A673 (cell line): ENCODE measurements at regions not wholly inside any gene's neighbourhood (a gene's known extent, or its start where the extent isn't known, plus 50 kb on each side); places are given as distances from the start of the nearest gene placed in this dataset.

Experiments used
- BruUV-seq: library from RNA; stranded (reverse); fragments of 400-500 nt; replicated peaks from 2 replicates; lab custom pipeline; 2021; lab: Mats Ljungman, UMichigan
- CTCF ChIA-PET: fragments of 300-600 bp; sonication (Branson Sonifier 250); formaldehyde crosslinking; loops from one replicate; lab custom pipeline; 2022; ENCODE audit warnings: antibody characterized with exemption; lab: Charles Lee
- POLR2A ChIA-PET: fragments of 300-600 bp; sonication (Branson Sonifier 250); formaldehyde crosslinking; loops from one replicate; lab custom pipeline; 2022; ENCODE audit warnings: antibody characterized with exemption; ENCODE audit not compliant: low non-redundant PET; lab: Charles Lee
- DNase-seq: peaks from one replicate; pipeline ENCODE4 v3.0.0-alpha.2; 2015; ENCODE audit warnings: low spot score
- H3K27ac ChIP-seq: fragments of 200-600 bp; sonication (generic); 2 replicates; pipeline ENCODE4 v1.5.1; 2016; ENCODE audit warnings: mixed run types, low read depth, mild to moderate bottlenecking, mixed read lengths, antibody characterized with exemption, low read length; ENCODE audit not compliant: poor library complexity, severe bottlenecking
- H3K27me3 ChIP-seq: fragments of 200-600 bp; sonication (generic); replicated peaks from 2 replicates; pipeline ENCODE4 v1.6.1; 2017; ENCODE audit warnings: mixed run types, low read depth, mild to moderate bottlenecking, mixed read lengths, antibody characterized with exemption, low read length; ENCODE audit not compliant: insufficient read depth, poor library complexity
- H3K36me3 ChIP-seq: fragments of 200-600 bp; sonication (generic); 2 replicates; pipeline ENCODE4 v1.6.1; 2016; ENCODE audit warnings: mixed run types, mild to moderate bottlenecking, mixed read lengths, antibody characterized with exemption, low read length; ENCODE audit not compliant: insufficient read depth, poor library complexity, severe bottlenecking
- H3K4me1 ChIP-seq: fragments of 200-600 bp; sonication (generic); 2 replicates; pipeline ENCODE4 v1.6.1; 2017; ENCODE audit warnings: mixed run types, mild to moderate bottlenecking, mixed read lengths, antibody characterized with exemption, low read length; ENCODE audit not compliant: insufficient read depth, poor library complexity, severe bottlenecking
- H3K4me3 ChIP-seq: fragments of 200-600 bp; sonication (generic); 2 replicates; pipeline ENCODE4 v1.5.1; 2016; ENCODE audit warnings: low read depth, mixed run types, mild to moderate bottlenecking, mixed read lengths, low read length; ENCODE audit not compliant: poor library complexity, severe bottlenecking
- H3K9me3 ChIP-seq: fragments of 200-600 bp; sonication (generic); 2 replicates; pipeline ENCODE4 v1.6.1; 2016; ENCODE audit warnings: mixed run types, low read depth, mild to moderate bottlenecking, mixed read lengths, antibody characterized with exemption, low read length; ENCODE audit not compliant: poor library complexity, severe bottlenecking
- EZH2 ChIP-seq: fragments of 200-600 bp; sonication (generic); IDR thresholded peaks from 2 replicates; pipeline ENCODE4 v1.6.1; 2017; ENCODE audit warnings: borderline replicate concordance, low read depth, mild to moderate bottlenecking, mixed read lengths, antibody characterized with exemption, low read length; ENCODE audit not compliant: poor library complexity, severe bottlenecking
- intact Hi-C: fragments of 100-400 bp; cut with micrococcal nuclease; formaldehyde crosslinking; loops from one replicate; pipeline ENCODE4 v1.10.0; 2022; ENCODE audit not compliant: unreplicated experiment
- TF ChIP-seq, protein P1 (sequence below): fragments of 300-800, 200-600 bp; sonication (generic); conservative IDR thresholded peaks from 2 replicates; pipeline ENCODE4 v1.5.1; 2017; ENCODE audit warnings: low read depth, mild to moderate bottlenecking, antibody characterized with exemption, low read length, moderate library complexity, mixed read lengths

DNA sequence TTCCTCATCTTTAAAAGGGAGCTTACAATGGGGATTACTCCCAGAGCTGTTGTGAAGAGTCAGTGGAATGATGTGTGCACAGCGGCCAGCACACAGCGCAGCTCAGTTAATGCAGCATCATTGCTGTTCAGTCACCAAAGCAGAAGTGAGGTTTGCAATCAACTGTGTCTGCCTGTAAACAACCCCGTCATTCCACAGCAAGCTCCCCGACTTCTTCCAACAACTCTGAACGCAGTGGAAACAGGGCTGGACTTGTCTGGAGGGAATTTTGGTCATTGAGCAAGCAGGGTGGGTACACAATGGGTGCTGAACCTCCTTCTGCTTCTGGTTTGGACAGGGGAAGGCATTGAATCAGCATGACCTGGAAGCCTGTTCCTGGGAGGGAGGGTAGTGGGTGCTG lies 347.4 kb downstream of the PTPRU start:
- intact Hi-C loops: no loop called here

DNA sequence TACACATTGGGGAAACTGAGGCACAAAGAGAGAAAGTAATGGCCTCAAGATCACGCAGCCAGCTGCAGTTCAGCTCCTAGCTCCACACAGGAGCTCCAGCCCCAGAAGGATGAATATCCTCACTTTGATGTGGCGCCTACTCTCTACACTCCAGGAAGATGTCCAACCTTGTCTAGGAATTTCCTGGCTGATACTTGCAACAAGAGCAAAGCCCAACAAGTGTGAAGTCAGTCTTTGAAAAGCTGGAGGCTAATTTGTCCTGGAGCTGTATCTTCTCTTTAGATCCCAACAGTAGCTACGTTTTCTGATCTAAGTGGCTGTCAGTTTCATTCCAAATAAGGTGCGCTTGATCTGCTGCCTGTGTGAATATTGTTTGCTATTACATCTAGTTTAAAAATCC lies 344.9 kb downstream of the PTPRU start:
- TF ChIP-seq EZH2: no peak
- TF ChIP-seq, protein P1, sequence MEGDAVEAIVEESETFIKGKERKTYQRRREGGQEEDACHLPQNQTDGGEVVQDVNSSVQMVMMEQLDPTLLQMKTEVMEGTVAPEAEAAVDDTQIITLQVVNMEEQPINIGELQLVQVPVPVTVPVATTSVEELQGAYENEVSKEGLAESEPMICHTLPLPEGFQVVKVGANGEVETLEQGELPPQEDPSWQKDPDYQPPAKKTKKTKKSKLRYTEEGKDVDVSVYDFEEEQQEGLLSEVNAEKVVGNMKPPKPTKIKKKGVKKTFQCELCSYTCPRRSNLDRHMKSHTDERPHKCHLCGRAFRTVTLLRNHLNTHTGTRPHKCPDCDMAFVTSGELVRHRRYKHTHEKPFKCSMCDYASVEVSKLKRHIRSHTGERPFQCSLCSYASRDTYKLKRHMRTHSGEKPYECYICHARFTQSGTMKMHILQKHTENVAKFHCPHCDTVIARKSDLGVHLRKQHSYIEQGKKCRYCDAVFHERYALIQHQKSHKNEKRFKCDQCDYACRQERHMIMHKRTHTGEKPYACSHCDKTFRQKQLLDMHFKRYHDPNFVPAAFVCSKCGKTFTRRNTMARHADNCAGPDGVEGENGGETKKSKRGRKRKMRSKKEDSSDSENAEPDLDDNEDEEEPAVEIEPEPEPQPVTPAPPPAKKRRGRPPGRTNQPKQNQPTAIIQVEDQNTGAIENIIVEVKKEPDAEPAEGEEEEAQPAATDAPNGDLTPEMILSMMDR: no peak
- Histone ChIP-seq H3K4me1 (no peaks in the 10 kb centered on the region), H3K27me3 (peaks cover 21% of the 10 kb centered on the region), H3K36me3 (no peaks in the 10 kb centered on the region), H3K4me3 (no peak overlapping the region), H3K9me3 (no peaks in the 10 kb centered on the region), H3K27ac (no peak overlapping the region)
- CTCF ChIA-PET: no interaction called here
- intact Hi-C loops: no loop called here
- DNase-seq: no peak
- no TSS peak for BruUV-seq
- POLR2A ChIA-PET: no interaction called here

More for the DNA sequence above, 347.4 kb downstream of the PTPRU start:
- TF ChIP-seq, protein P1: no peak
- TF ChIP-seq EZH2: no peak
- CTCF ChIA-PET: no interaction called here
- peaks cover 30% of the 10 kb centered on the region for H3K27me3 ChIP-seq
- no peaks in the 10 kb centered on the region for H3K4me1 ChIP-seq
- no peak for DNase-seq
- POLR2A ChIA-PET: no interaction called here
- H3K27ac ChIP-seq: no peak overlapping the region
- H3K9me3 ChIP-seq: no peaks in the 10 kb centered on the region
- H3K36me3 ChIP-seq: no peaks in the 10 kb centered on the region
- no TSS peak for BruUV-seq
- no peak overlapping the region for H3K4me3 ChIP-seq

DNA sequence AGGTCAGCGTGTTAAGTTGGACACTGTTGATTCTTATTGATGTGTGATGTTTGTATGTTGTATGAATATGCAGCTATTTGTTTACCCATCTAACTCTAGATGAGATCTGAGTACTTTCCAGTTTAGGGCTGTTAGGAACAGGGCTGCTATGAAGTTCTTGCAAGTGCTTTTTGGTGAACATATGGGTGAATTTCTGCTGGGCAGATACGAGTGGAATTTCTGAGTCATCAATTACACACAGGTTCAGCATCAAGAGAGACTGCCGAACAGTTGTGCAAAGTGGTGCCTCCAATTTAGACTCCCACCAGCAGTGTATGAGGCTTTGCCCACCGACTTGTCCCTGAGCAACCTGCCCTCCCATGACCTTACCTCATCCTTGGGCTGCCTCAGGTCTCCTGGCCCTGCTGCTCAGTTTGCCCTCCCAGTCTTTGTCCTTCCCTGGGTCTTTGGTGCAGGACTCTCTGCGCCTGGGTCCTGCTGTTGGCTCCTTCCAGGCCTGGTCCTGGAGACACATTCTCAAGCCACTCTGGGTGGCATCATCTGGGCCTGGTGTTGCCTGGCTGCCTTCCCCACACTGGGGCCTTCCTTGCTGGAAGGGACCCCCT lies 343.6 kb downstream of the PTPRU start:
- Histone ChIP-seq H3K27me3 (peaks cover 21% of the 10 kb centered on the region), H3K9me3 (no peaks in the 10 kb centered on the region), H3K4me3 (no peak overlapping the region), H3K4me1 (no peaks in the 10 kb centered on the region), H3K27ac (no peak overlapping the region), H3K36me3 (no peaks in the 10 kb centered on the region)
- DNase-seq: no peak
- BruUV-seq: no TSS peak
- ChIA-PET CTCF (no interaction called here), POLR2A (no interaction called here)
- no peak for TF ChIP-seq EZH2
- TF ChIP-seq, protein P1: no peak
- intact Hi-C loops: no loop called here
